ENCODE measurements at regions not wholly inside any gene's neighbourhood (a gene's known extent, or its start where the extent isn't known, plus 50 kb on each side); places are given as distances from the start of the nearest gene placed in this dataset.

GRCh38 chr5:3209918-3210317 is 385.7 kb upstream of the IRX1 start:
- TF ChIP-seq CTCF (IDR thresholded peaks at IDR 0.05) = no peak

DNA sequence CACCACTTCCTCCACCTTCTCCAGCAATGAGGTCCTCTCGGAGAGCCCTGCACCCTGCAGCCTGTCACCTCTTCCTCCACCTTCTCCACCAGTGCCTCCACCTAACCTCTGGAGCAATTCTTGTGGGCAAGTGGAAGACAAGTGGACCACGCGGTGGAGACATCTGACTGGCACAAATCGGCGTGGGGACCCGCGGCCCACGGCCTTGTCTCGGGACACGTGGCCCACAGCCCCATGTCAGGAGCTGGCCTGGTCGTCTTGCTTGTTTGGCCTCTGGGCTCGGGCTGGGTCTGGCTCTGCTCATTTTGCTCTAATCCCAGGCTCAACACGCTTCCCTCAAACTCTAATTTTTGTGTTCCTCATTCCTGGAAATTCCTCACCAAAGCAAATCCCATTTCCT is 393.1 kb upstream of the IRX1 start:
- no peak for TF ChIP-seq CTCF (IDR thresholded peaks at IDR 0.05)

GRCh38 chr5:3201941-3202340 is 393.7 kb upstream of the IRX1 start:
- TF ChIP-seq CTCF (IDR thresholded peaks at IDR 0.05) = no peak

DNA sequence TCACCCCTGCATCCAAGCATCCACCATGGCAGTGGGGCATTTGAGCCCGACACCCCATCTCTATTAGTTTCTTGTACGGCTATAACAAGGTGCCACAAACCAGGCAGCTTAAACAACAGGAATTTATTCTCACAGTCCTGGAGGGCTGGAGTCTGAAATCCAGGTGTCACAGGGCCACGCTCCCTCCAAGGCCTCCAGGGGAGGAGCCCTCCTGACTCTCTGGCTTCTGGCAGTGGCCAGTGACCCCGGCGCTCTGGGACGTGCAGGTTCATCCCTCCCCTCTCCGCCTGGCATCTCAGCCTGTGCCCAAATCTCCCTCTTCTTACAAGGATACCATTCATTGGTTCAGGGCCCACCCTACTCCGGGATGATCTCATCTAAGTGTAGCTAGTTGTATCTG is 394.5 kb upstream of the IRX1 start:
- TF ChIP-seq CTCF (IDR thresholded peaks at IDR 0.05) = no peak

GRCh38 chr5:3199962-3200755 is 395.5 kb upstream of the IRX1 start:
- TF ChIP-seq CTCF (IDR thresholded peaks at IDR 0.05) = no peak

- no peak for TF ChIP-seq CTCF (IDR thresholded peaks at IDR 0.05)
These were observed 397.6 kb upstream of the IRX1 start for GRCh38 chr5:3198074-3198449.

- TF ChIP-seq CTCF (IDR thresholded peaks at IDR 0.05) = no peak
These were observed 398.1 kb upstream of the IRX1 start for GRCh38 chr5:3197304-3198073.

All from LNCAP (cell line).